Upper lobe of right lung (tissue), 1 donor: ENCODE measurements at regions not wholly inside any gene's neighbourhood (a gene's known extent, or its start where the extent isn't known, plus 50 kb on each side); places are given as distances from the start of the nearest gene placed in this dataset.
"Not testable (repeated sequence)": the region's sequence is repeated elsewhere in the genome, so short reads cannot be mapped to it uniquely, and the experiment has no call there.

Source experiments
- ATAC-seq: fragments of 200-7000 bp; cut with Tn5 transposase; one replicate; pipeline ENCODE4 v1.9.1; 2020; ENCODE audit warnings: mild to moderate bottlenecking, moderate library complexity
- DNase-seq: peaks from one replicate; pipeline ENCODE4 v3.0.0-alpha.2; 2020
- H3K27ac ChIP-seq: fragments of 200-600 bp; one replicate; pipeline ENCODE4 v1.8.0; 2022
- H3K27me3 ChIP-seq: fragments of 200-600 bp; one replicate; pipeline ENCODE4 v1.8.0; 2022; ENCODE audit warnings: mild to moderate bottlenecking
- H3K36me3 ChIP-seq: fragments of 200-600 bp; one replicate; pipeline ENCODE4 v1.8.0; 2022
- H3K4me1 ChIP-seq: fragments of 200-600 bp; one replicate; pipeline ENCODE4 v1.8.0; 2022
- H3K4me3 ChIP-seq: fragments of 200-600 bp; one replicate; pipeline ENCODE4 v1.8.0; 2022; ENCODE audit warnings: mild to moderate bottlenecking
- H3K9me3 ChIP-seq: fragments of 200-600 bp; one replicate; pipeline ENCODE4 v1.8.0; 2022
- CTCF ChIP-seq: fragments of 200-600 bp; IDR thresholded peaks from one replicate; pipeline ENCODE4 v1.8.0; 2022; ENCODE audit warnings: antibody characterized with exemption
- intact Hi-C: fragments of 100-400 bp; cut with DNase I; formaldehyde crosslinking; loops from one replicate; pipeline ENCODE4 v1.11.0; 2022
- donor health status: DM: no; HTN: yes; CAD: no; lungs with severe emphysema.

DNA sequence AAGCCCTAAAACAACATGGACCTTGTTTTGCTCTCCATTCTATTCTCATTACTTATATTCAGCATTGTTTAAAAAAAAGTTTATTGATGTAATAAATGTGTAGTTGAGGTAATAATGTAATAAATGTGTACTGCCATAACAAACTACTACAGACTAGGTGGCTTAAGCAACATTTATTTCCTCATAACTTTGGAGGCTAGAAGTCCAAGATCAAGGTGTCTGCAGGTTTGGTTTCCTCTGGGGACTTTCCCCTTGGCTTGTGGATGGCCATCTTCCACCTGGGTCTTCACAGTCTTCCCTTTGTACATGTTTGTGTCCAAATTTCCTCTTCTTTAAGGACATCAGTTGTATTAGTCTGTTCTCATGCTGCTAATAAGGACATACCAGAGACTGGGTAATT, 93.1 kb downstream of the LMO4 start:
- no peaks in the 10 kb centered on the region for H3K36me3 ChIP-seq
- no peaks in the 10 kb centered on the region for H3K27me3 ChIP-seq
- intact Hi-C loops = no loop called here
- H3K27ac ChIP-seq = no peak overlapping the region
- no peaks in the 10 kb centered on the region for H3K4me1 ChIP-seq
- TF ChIP-seq CTCF = no peak
- H3K4me3 ChIP-seq = no peak overlapping the region
- H3K9me3 ChIP-seq = no peaks in the 10 kb centered on the region
- ATAC-seq (no peak), DNase-seq (no peak)

- no peak overlapping the region for H3K4me3 ChIP-seq
- DNase-seq (no peak), ATAC-seq (no peak)
- intact Hi-C loops = no loop called here
- H3K4me1 ChIP-seq = no peaks in the 10 kb centered on the region
- H3K9me3 ChIP-seq = no peaks in the 10 kb centered on the region
- no peaks in the 10 kb centered on the region for H3K27me3 ChIP-seq
- H3K36me3 ChIP-seq = no peaks in the 10 kb centered on the region
- no peak for TF ChIP-seq CTCF
- H3K27ac ChIP-seq = no peak overlapping the region
Measured at GRCh38 chr1:87424541-87424940, 95.9 kb downstream of the LMO4 start.

DNA sequence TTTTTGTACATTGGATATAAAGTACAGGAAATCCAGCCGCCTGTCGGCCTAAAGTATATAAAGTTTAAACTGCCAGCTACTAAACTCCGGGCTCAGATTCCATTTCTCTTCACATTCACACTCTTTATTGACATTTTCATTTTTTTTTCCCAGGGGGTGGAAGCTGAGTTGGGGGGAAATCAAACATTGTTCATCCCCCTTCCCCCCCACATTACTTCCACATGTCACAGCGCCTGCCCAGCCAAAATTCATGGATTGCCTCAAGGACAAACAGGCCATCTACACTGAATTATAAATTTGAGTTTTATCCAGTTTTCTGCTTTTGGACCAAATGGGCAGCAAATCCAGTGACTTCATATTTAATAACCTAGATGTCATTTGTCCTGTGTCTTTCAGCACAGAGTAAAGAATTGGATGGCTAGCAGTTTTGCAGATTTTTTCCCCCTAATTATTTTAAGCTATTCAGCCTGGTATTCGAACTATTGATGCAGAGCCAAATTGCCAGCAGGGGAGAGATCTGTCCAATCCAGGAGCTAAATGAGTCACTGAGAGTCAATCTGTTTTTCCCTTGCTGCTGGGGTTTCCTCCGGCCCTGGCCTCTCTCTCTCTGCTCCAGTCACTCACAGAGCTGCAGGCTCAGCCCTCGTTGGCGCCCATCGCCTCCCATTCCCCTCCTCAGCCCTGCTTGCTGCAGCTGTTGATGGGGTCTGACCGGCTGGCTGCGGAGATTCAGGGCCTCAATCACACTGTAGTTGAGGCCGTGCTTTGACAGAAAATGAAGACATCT, 98.0 kb downstream of the LMO4 start:
- intact Hi-C loops = no loop called here
- Histone ChIP-seq H3K4me1 (no peaks in the 10 kb centered on the region), H3K27me3 (no peaks in the 10 kb centered on the region), H3K4me3 (no peak overlapping the region), H3K36me3 (no peaks in the 10 kb centered on the region), H3K27ac (no peak overlapping the region), H3K9me3 (no peaks in the 10 kb centered on the region)
- no peak for ATAC-seq
- no peak for DNase-seq
- no peak for TF ChIP-seq CTCF

GRCh38 chr1:87428367-87428766, 99.7 kb downstream of the LMO4 start:
- ATAC-seq (no peak), DNase-seq (no peak)
- H3K4me3 ChIP-seq = no peak overlapping the region
- TF ChIP-seq CTCF = no peak
- H3K36me3 ChIP-seq = no peaks in the 10 kb centered on the region
- no peak overlapping the region for H3K27ac ChIP-seq
- no peaks in the 10 kb centered on the region for H3K4me1 ChIP-seq
- intact Hi-C loops = no loop called here
- H3K27me3 ChIP-seq = no peaks in the 10 kb centered on the region
- H3K9me3 ChIP-seq = no peaks in the 10 kb centered on the region

DNA sequence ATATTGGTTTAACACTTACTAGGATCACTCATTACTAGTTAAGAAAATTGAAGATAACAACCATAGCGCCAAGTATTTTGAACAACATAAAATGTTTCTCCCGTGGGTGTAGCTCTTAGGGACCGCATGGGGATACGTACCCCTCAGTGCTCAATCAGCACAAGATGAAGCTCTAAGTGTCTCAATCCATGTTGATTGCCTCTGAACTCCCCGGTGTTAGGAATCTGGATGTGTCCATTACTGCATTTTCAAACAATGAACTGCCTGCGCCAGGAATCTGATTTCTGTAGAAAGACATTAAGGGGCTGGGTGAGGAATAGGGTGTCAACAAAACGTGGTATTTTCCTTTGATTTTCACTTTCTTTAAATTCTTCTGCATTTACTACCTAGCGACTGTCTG, 100.2 kb downstream of the LMO4 start:
- Histone ChIP-seq H3K27ac (no peak overlapping the region), H3K9me3 (no peaks in the 10 kb centered on the region), H3K27me3 (no peaks in the 10 kb centered on the region), H3K4me3 (no peak overlapping the region), H3K4me1 (no peaks in the 10 kb centered on the region), H3K36me3 (no peaks in the 10 kb centered on the region)
- TF ChIP-seq CTCF = no peak
- ATAC-seq (no peak), DNase-seq (no peak)
- intact Hi-C loops = no loop called here

GRCh38 chr1:87432685-87433084, 104.0 kb downstream of the LMO4 start:
- Histone ChIP-seq H3K4me3 (no peak overlapping the region), H3K4me1 (no peaks in the 10 kb centered on the region), H3K9me3 (no peaks in the 10 kb centered on the region), H3K36me3 (no peaks in the 10 kb centered on the region), H3K27me3 (no peaks in the 10 kb centered on the region), H3K27ac (no peak overlapping the region)
- intact Hi-C loops = no loop called here
- no peak for ATAC-seq
- no peak for DNase-seq
- no peak for TF ChIP-seq CTCF

DNA sequence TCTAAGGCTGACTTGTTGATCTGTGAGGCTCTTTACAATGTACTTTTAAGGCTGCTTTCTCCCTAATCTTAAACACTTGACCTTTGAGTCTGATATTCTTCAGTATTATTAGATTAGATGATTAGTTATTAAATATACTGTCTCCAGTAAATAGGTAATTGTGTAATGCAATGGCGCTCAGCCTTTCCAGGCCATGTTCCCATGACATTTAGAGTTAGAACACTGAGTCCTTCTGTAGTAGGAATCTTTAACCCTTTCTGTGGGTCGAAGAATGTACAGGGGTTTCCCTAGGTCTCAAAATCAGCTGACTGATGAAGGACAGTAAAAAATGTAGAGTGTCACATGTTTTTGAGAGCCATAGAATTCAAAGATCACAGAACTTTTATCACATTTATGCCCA, 104.4 kb downstream of the LMO4 start:
- H3K9me3 ChIP-seq, H3K4me3 ChIP-seq, H3K27ac ChIP-seq, H3K4me1 ChIP-seq, H3K27me3 ChIP-seq, DNase-seq, ATAC-seq, H3K36me3 ChIP-seq, intact Hi-C loops: not testable (repeated sequence)
